NT2/D1 (cell line): ENCODE measurements at regions not wholly inside any gene's neighbourhood (a gene's known extent, or its start where the extent isn't known, plus 50 kb on each side); places are given as distances from the start of the nearest gene placed in this dataset.
A peak's percentile ranks its signal among the peaks of the same experiment; 100 is the strongest.
"Not testable (repeated sequence)": the region's sequence is repeated elsewhere in the genome, so short reads cannot be mapped to it uniquely, and the experiment has no call there.

Source experiments
- DNase-seq: peaks from one replicate; pipeline ENCODE4 v3.0.0-alpha.2; 2011; ENCODE audit warnings: low read depth, low spot score
- H3K27me3 ChIP-seq: 2 replicates; pipeline ENCODE4 v1.6.0; 2011; ENCODE audit warnings: mild to moderate bottlenecking; ENCODE audit not compliant: insufficient read length, insufficient read depth
- H3K36me3 ChIP-seq: 2 replicates; pipeline ENCODE4 v1.6.1; 2011; ENCODE audit warnings: mild to moderate bottlenecking, low read length, mixed read lengths; ENCODE audit not compliant: insufficient read depth, insufficient read length
- H3K4me1 ChIP-seq: 2 replicates; pipeline ENCODE4 v1.5.1; 2011; ENCODE audit not compliant: insufficient read depth, insufficient read length
- H3K4me3 ChIP-seq: 2 replicates; pipeline ENCODE4 v1.5.1; 2011; ENCODE audit warnings: low read depth; ENCODE audit not compliant: insufficient read length
- H3K9ac ChIP-seq: 2 replicates; pipeline ENCODE4 v1.6.0; 2011; ENCODE audit warnings: low read depth; ENCODE audit not compliant: insufficient read length
- H3K9me3 ChIP-seq: 2 replicates; pipeline ENCODE4 v1.5.1; 2011; ENCODE audit warnings: mild to moderate bottlenecking, low read length; ENCODE audit not compliant: insufficient read depth
- SUZ12 ChIP-seq: IDR thresholded peaks from 2 replicates; pipeline ENCODE4 v1.6.1; 2011; ENCODE audit not compliant: insufficient read length, insufficient read depth; ENCODE audit errors: extremely low read depth
- YY1 ChIP-seq: IDR thresholded peaks from 2 replicates; pipeline ENCODE4 v1.6.1; 2011; ENCODE audit not compliant: insufficient read length, insufficient read depth
- ZNF274 ChIP-seq: IDR thresholded peaks from 2 replicates; pipeline ENCODE4 v1.6.1; 2011; ENCODE audit warnings: mild to moderate bottlenecking, low read depth, low read length

DNA sequence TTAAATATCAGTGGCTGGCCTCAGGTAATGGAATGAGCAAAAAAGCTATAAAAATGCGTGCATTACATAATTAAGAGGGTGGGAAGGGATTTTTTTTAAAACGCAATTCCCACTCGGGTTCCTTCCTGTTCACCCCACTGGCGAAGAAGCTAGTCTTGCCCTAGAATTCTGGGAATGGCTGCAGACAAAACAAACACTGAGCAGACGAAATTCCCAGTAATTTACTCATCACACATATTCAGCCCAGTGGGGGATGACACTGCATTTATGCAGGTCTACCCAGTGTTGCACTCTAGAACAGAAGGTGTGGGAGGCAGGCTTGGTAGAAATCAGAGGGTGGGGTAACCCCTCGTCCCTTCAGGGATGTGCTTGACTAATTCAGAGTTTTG is 2695.0 kb upstream of the DEFB115 start:
- H3K9me3 ChIP-seq, result no peaks in the 10 kb centered on the region
- H3K27me3 ChIP-seq, result no peaks in the 10 kb centered on the region
- no peak overlapping the region for H3K9ac ChIP-seq
- TF ChIP-seq SUZ12 (no peak), YY1 (no peak), ZNF274 (no peak)
- no peak for DNase-seq
- no peak overlapping the region for H3K4me3 ChIP-seq
- no peaks in the 10 kb centered on the region for H3K4me1 ChIP-seq
- peaks cover 9% of the 10 kb centered on the region for H3K36me3 ChIP-seq

DNA sequence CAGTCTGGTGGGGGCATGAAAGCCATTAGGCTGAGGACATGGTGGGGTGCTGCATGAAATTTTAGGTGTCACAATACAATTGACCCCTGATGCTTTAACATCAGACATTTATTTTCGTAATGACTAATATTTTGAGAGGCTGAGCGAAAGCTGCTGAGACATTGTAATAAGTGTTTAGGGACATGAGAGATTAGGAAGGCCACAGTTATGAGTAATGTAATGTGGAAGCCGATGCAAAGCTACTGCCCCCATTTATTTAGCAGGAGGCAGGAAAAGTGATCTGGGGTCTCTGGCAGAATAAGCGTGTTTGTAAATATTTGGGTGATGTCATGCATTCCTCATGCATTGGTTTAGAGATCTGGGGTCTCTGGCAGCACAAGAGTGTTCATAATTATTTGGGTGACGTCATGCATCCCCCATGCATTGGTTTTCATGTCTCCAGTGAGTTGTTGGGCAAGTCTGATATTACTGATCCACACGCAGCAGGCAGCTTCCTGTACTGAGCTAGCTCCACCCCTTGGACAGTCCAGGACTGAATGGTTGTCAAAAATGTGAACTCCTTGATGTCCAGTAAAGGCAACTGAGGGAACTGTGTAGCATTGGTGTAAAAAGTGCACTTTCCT is 2694.5 kb upstream of the DEFB115 start:
- H3K36me3 ChIP-seq, H3K9me3 ChIP-seq, DNase-seq, H3K9ac ChIP-seq, H3K4me3 ChIP-seq, H3K4me1 ChIP-seq, H3K27me3 ChIP-seq: not testable (repeated sequence)

DNA sequence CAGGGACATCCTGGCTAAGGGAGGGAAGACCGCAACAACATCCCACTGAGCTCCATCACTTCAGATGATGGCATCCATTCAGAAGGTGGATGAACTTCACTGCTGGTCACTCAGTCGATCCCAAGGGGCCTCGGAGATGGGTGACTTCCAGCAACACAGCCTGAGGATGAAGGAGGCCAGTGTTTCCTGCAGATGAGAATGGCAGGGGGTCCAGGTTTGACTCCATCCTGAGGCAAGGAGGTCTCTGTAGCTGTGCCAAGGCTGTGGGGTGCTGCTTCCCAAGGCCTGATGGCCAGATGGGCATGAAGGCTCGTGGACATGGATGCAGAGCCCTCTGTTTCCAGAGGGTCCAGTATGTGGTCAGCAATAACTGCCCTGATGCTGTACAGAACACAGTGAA is 2693.4 kb upstream of the DEFB115 start:
- H3K4me1 ChIP-seq, H3K36me3 ChIP-seq, DNase-seq, H3K4me3 ChIP-seq, H3K27me3 ChIP-seq, H3K9ac ChIP-seq, H3K9me3 ChIP-seq: not testable (repeated sequence)

DNA sequence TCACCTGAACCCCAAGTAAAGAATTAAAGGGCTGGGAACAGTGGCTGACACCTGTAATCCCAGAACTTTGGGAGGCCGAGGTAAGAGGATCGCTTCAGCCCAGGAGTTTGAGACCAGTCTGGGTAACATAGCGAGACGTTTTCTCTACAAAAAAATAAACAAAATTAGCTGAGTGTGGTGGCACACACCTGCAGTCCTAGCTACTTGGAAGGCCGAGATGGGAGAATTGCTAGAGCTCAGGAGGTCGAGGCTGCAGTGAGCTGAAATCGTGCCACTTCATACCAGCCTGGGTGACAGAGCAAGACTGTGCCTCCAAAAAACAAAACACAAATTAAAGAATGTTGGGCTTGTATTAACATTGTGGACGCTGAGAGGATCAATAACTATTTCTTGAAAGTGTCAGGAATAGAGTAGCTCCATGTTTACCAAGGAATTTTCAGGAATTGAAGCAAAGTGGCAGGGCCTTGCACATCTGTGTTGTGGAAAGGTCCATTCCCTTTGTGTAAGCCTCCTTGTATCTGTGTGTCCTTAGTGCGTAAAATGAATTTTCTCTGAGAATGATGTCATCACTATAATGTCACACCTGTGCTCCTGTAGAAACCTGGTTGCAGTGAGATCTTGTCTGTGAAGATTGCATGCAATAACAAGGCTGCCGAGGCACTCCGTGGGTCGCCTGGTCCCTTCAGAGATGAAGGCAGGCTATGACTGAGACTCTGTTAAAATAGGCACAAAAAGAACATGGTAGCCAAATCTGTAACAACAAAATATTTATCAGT is 2692.6 kb upstream of the DEFB115 start:
- not testable (repeated sequence) for H3K9me3 ChIP-seq, H3K4me3 ChIP-seq, H3K36me3 ChIP-seq

DNA sequence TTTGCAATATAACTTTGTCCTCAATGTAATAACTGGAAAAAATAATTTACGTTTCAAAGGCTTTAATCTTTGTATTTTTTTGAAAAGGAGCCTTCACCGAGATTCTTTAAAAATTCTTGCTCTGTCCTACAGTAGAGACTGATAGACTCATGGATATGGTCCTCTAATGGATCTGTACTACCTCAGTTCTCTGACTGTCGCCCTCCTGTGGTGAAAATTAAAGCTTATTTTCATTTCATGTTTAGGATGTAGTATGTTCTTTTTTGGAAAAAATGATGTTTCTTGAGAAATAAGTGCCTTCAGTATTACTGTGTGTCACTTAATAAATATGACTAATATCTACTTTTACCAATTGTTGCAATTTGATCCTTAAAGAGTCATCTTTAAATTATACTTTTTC is 2681.5 kb upstream of the DEFB115 start:
- H3K9ac ChIP-seq, H3K4me3 ChIP-seq, DNase-seq: not testable (repeated sequence)

More for the DNA sequence above, 2692.6 kb upstream of the DEFB115 start:
- H3K27me3 ChIP-seq, H3K9ac ChIP-seq, H3K4me1 ChIP-seq, DNase-seq: not testable (repeated sequence)

DNA sequence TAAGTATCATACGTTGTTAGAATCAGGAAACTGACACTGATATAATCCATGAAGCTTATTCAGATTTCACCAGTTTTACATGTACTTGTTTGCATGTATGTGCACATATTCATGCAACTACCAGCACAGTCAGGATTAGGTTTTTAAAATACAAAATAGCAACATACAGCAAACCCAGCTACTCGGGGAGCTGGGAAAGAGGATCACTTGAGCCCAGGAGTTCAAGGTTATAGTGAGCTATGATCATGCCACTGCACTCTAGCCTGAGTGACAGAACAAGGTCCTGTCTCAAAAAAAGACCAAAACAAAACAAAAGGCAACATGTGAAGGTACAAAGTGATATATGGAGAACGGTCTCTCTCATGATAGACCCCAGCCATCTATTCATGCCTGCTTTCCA is 2665.8 kb upstream of the DEFB115 start:
- H3K9me3 ChIP-seq, H3K9ac ChIP-seq, H3K27me3 ChIP-seq, H3K36me3 ChIP-seq, DNase-seq, H3K4me3 ChIP-seq, H3K4me1 ChIP-seq: not testable (repeated sequence)

More for the DNA sequence above, 2681.5 kb upstream of the DEFB115 start:
- not testable (repeated sequence) for H3K9me3 ChIP-seq, H3K27me3 ChIP-seq, H3K36me3 ChIP-seq, H3K4me1 ChIP-seq

DNA sequence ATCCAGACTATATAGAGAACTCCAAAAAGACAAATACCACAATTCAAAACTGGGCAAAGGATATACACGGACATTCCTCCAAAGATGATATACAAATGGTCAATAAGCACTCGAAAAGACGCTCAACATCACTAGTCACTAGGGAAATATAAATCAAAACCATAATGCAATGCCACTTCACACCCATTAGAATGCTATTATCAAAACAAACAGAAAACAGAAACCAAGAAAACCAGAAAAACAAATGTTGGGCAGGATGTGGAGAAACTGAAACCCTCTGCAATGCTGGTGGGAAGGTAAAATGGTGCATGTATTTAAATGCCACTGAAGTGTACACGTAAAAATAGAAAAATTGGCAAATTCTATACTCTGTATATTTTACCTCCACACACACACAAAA is 2664.1 kb upstream of the DEFB115 start:
- not testable (repeated sequence) for H3K9me3 ChIP-seq, H3K27me3 ChIP-seq, H3K4me3 ChIP-seq, DNase-seq, H3K36me3 ChIP-seq, H3K4me1 ChIP-seq, H3K9ac ChIP-seq

DNA sequence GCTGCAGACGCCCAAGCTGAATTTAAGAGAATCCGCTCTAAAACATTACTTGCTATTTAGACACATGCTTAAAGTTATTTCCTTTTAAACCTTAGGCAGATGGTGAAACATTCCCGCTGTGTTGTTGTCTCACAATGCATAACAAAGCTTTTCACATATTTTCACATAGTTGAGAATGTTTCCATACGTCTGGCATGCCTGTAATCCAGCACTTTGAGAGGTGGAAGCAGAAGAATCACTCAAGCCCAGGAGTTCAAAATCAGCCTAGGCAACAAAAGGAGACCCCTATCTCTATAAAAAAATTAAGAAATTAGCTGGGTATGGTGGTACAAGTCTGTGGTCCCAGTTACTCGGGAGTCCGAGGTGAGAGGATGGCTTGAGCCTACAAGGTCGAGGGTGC is 2663.0 kb upstream of the DEFB115 start:
- not testable (repeated sequence) for DNase-seq, H3K4me1 ChIP-seq, H3K9me3 ChIP-seq, H3K36me3 ChIP-seq, H3K27me3 ChIP-seq, H3K9ac ChIP-seq, H3K4me3 ChIP-seq

DNA sequence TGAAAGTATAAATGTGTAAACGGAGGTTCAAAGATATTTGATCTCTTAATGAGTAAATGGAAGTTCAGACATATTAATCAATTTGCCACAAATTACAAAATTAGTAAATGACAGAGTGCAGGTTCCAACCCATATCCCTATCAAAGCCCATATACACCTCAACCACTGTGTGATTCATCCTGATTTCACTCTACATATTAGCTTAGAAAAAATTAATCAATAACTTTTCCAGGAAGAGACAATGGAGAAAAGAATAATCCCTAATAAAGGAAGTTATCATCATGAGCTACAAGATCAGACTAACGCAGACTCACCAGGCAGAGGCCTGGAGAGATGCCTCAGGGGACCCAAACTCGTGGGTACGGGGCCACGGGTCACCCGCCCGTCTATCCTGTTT is 2655.5 kb upstream of the DEFB115 start:
- Histone ChIP-seq H3K4me3 (peak overlapping the region; percentile 68), H3K9ac (peak overlapping the region; percentile 70)
- H3K9me3 ChIP-seq, H3K4me1 ChIP-seq, DNase-seq, H3K36me3 ChIP-seq, H3K27me3 ChIP-seq: not testable (repeated sequence)

DNA sequence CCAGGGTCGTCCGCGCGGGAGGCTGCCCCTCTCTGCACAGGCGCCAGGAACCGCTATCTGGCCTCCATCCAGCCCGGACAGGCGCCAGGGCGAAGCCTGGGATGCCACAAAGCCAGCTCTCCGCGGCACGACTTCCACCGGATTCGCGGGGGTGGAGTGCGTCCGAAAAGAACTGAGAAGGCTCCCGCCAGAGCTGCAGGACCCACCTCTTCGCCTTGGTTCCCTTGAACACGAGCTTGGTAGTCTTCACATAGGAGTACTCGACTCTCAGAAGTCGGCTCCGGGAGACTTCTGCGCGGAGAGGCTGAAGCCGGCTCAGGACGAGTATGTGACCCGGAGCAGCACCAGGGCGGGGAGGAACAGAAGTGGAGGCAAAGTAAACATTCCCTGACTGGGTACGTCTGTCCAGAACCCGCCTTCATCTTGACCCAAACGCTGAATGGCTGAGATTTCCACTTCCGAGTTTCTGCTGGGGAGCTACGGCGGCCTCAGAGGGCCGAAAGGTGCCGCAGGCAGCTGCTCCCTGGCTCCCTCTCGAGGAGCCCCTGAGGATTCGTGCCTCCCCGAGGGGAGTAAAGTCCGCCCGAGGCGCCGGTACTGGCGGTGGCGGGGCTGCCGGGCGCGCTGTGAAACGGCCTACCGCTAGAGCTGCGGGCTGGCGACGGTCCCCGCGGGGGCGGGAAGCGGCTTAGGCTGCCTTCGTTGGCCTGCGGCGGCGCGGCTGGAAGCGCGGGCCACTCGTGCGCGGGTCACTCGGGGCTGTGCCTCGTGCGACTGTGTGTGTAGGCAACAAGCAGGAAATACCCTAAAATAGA is 2654.9 kb upstream of the DEFB115 start:
- Histone ChIP-seq H3K4me3 (peak overlapping the region; percentile 68), H3K9ac (peak overlapping the region; percentile 70)
- not testable (repeated sequence) for H3K36me3 ChIP-seq, H3K4me1 ChIP-seq, H3K27me3 ChIP-seq, H3K9me3 ChIP-seq
- DNase-seq, result peak; percentile 69

DNA sequence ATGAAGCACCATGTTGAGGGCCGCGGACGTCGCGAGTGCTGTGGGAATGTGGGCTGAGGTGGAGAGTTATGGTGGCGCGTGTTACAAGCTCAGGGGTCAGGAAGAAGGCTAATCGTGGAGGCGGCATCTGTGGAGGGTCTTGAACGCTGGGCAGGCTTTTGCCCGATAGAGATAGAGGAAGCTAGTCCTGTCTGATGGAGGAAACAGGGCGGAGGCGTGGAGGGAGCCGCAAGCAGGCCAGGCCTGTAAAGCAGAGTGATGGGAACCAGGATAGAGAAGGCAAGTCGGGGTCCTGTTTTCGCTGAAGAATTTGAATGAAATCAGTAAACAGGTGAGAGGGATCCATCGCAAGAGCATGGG is 2654.3 kb upstream of the DEFB115 start:
- Histone ChIP-seq H3K9ac (peak overlapping the region; percentile 42), H3K4me3 (peak overlapping the region; percentile 68)
- H3K27me3 ChIP-seq, H3K9me3 ChIP-seq, H3K36me3 ChIP-seq, DNase-seq, H3K4me1 ChIP-seq: not testable (repeated sequence)
